Right atrium auricular region (tissue), 2 donors: ENCODE measurements at regions not wholly inside any gene's neighbourhood (a gene's known extent, or its start where the extent isn't known, plus 50 kb on each side); places are given as distances from the start of the nearest gene placed in this dataset.

Experiments used
- DNase-seq: peaks from one replicate; pipeline ENCODE4 v3.0.0-alpha.2; 2019; ENCODE audit warnings: low spot score
- H3K27ac ChIP-seq, 2 donors: fragments of 200-600 bp; sonication (generic); 1 replicate in 1 of 2; 2 replicates in 1 of 2; pipeline ENCODE4 v1.5.1; 2016 to 2019
- H3K27me3 ChIP-seq, 2 donors: fragments of 200-600 bp; sonication (generic); one replicate each; pipeline versions ENCODE4 v1.5.1 to v1.6.0; 2017 to 2019
- H3K36me3 ChIP-seq: fragments of 200-600 bp; sonication (generic); one replicate; pipeline ENCODE4 v1.5.1; 2016
- H3K4me1 ChIP-seq, 2 donors: fragments of 200-600 bp; sonication (generic); one replicate each; pipeline versions ENCODE4 v1.5.1 to v1.6.0; 2017 to 2019
- H3K4me3 ChIP-seq, 2 donors: fragments of 200-600 bp; sonication (generic); 1 replicate in 1 of 2; 2 replicates in 1 of 2; pipeline ENCODE4 v1.5.1; 2017 to 2019; ENCODE audit warnings: mild to moderate bottlenecking in 1 of 2, moderate library complexity in 1 of 2
- H3K9me3 ChIP-seq, 2 donors: fragments of 200-600 bp; sonication (generic); one replicate each; pipeline ENCODE4 v1.5.1; 2019
- CTCF ChIP-seq, 2 donors: fragments of 200-600 bp; sonication (generic); IDR thresholded peaks; one replicate each; pipeline ENCODE4 v1.5.1; 2019; ENCODE audit warnings: antibody characterized with exemption in 2 of 2

GRCh38 chr12:41802803-41803202, 341.9 kb downstream of the GXYLT1 start:
- no peak for DNase-seq
- Histone ChIP-seq H3K27me3 (no peaks in the 10 kb centered on the region), H3K9me3 (no peaks in the 10 kb centered on the region), H3K36me3 (no peaks in the 10 kb centered on the region), H3K27ac (no peak overlapping the region), H3K4me1 (no peaks in the 10 kb centered on the region), H3K4me3 (no peak overlapping the region)
- no peak for TF ChIP-seq CTCF (IDR thresholded peaks at IDR 0.05)

- Histone ChIP-seq H3K4me1 (no peaks in the 10 kb centered on the region), H3K36me3 (no peaks in the 10 kb centered on the region), H3K4me3 (no peak overlapping the region), H3K9me3 (no peaks in the 10 kb centered on the region), H3K27me3 (no peaks in the 10 kb centered on the region), H3K27ac (no peak overlapping the region)
- no peak for TF ChIP-seq CTCF (IDR thresholded peaks at IDR 0.05)
- no peak for DNase-seq
These were observed 343.4 kb downstream of the GXYLT1 start for GRCh38 chr12:41801261-41801660.

GRCh38 chr12:41799671-41800070, 345.0 kb downstream of the GXYLT1 start:
- H3K36me3 ChIP-seq = no peaks in the 10 kb centered on the region
- no peak overlapping the region for H3K27ac ChIP-seq
- H3K9me3 ChIP-seq = no peaks in the 10 kb centered on the region
- no peak for TF ChIP-seq CTCF (IDR thresholded peaks at IDR 0.05)
- H3K4me1 ChIP-seq = no peaks in the 10 kb centered on the region
- H3K4me3 ChIP-seq = no peak overlapping the region
- no peaks in the 10 kb centered on the region for H3K27me3 ChIP-seq
- no peak for DNase-seq

GRCh38 chr12:41795910-41796309, 348.8 kb downstream of the GXYLT1 start:
- DNase-seq = no peak
- H3K27ac ChIP-seq = no peak overlapping the region

DNA sequence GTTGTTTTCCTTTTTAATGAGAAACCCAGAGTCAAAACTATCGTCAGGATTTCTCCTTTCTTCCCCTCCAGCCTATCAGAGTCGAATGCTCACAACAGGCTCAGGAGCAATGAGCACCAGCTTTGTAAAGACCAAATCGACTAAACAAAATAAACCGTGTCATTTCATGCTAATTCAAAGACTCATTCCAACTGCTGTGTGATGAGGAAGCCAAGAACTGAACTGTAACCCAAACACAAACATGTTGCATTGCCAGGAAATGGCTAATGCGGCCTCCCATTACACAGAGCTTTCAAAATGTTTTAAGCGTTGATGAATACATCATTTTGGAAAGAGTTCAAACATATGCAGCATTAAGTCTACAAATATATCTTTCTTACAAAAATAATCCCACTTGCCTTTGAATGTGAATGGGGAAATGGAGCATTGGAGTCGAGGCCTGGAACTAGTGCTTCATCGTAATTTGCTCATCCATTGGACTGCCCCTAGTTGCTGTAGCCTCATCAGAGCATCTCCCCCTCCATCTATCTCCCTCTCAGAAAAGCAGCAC, 349.5 kb downstream of the GXYLT1 start:
- no peak for DNase-seq
- Histone ChIP-seq H3K4me1 (no peaks in the 10 kb centered on the region), H3K9me3 (peaks cover 0 to 19% of the 10 kb centered on the region in 2 donors), H3K27me3 (no peaks in the 10 kb centered on the region), H3K4me3 (no peak overlapping the region), H3K27ac (no peak overlapping the region), H3K36me3 (no peaks in the 10 kb centered on the region)
- no peak for TF ChIP-seq CTCF (IDR thresholded peaks at IDR 0.05)

More at GRCh38 chr12:41795910-41796309, 348.8 kb downstream of the GXYLT1 start:
- H3K4me1 ChIP-seq = no peaks in the 10 kb centered on the region
- H3K9me3 ChIP-seq = peaks cover 0 to 12% of the 10 kb centered on the region in 2 donors
- no peak overlapping the region for H3K4me3 ChIP-seq
- no peaks in the 10 kb centered on the region for H3K36me3 ChIP-seq
- no peak for TF ChIP-seq CTCF (IDR thresholded peaks at IDR 0.05)
- H3K27me3 ChIP-seq = no peaks in the 10 kb centered on the region

GRCh38 chr12:41794336-41794735, 350.3 kb downstream of the GXYLT1 start:
- Histone ChIP-seq H3K4me1 (no peaks in the 10 kb centered on the region), H3K27me3 (no peaks in the 10 kb centered on the region)
- no peak for DNase-seq

More at GRCh38 chr12:41794336-41794735, 350.3 kb downstream of the GXYLT1 start:
- H3K27ac ChIP-seq = no peak overlapping the region
- no peak for TF ChIP-seq CTCF (IDR thresholded peaks at IDR 0.05)
- no peak overlapping the region for H3K4me3 ChIP-seq
- H3K9me3 ChIP-seq = peaks cover 0 to 19% of the 10 kb centered on the region in 2 donors
- H3K36me3 ChIP-seq = no peaks in the 10 kb centered on the region
